HepG2 (cell line): ENCODE measurements at regions not wholly inside any gene's neighbourhood (a gene's known extent, or its start where the extent isn't known, plus 50 kb on each side); places are given as distances from the start of the nearest gene placed in this dataset.

Source experiments
- KDM5A ChIP-seq: fragments of 200-600 bp; sonication (generic); IDR thresholded peaks from 2 replicates; pipeline ENCODE4 v1.7.0; 2018; ENCODE audit warnings: antibody characterized with exemption, mild to moderate bottlenecking, low read length, borderline replicate concordance
- ZNF496 ChIP-seq: sonication (generic); formaldehyde crosslinking; IDR thresholded peaks from 2 replicates; pipeline ENCODE4 v1.8.1; 2023; ENCODE audit warnings: mild to moderate bottlenecking, moderate library complexity, missing genetic modification reagents; ENCODE audit not compliant: insufficient replicate concordance

DNA sequence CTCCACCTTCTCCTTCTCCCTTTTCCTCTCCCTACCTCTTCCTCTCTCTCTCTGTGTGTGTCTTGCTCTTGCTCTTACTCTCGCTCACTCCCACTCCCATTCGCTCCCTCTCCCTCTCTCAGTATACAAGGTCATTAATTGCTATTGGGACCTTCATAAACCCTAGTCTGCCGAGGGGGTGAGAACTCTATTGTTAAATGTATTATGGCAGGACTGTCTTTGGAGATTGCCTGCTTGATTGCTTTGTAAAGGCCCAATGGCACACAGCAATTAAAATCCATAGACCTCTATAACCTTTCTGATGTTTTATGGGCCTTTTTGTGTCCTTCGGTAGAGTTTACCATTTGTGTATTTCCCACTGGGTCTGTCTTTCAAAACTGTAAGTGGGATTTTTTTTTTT lies 465.9 kb downstream of the ANXA1 start:
- TF ChIP-seq ZNF496 (CRISPR knock-in tag), result no peak
- no peak for TF ChIP-seq KDM5A
